Neuronal stem cell (in vitro differentiated cells): ENCODE measurements at regions not wholly inside any gene's neighbourhood (a gene's known extent, or its start where the extent isn't known, plus 50 kb on each side); places are given as distances from the start of the nearest gene placed in this dataset.
"Not testable (repeated sequence)": the region's sequence is repeated elsewhere in the genome, so short reads cannot be mapped to it uniquely, and the experiment has no call there.

Source experiments
- DNase-seq: peaks from one replicate; pipeline ENCODE4 v3.0.0-alpha.2; 2013; ENCODE audit warnings: low spot score
- H2AFZ ChIP-seq: one replicate; pipeline ENCODE4 v1.6.1; 2013; ENCODE audit warnings: mild to moderate bottlenecking, low read length, inconsistent platforms
- H2AK5ac ChIP-seq: 2 replicates; pipeline ENCODE4 v1.6.1; 2013; ENCODE audit warnings: low read depth, mild to moderate bottlenecking, inconsistent platforms, low read length, moderate library complexity, mixed read lengths
- H2BK120ac ChIP-seq: 2 replicates; pipeline ENCODE4 v1.6.1; 2013; ENCODE audit warnings: low read depth, mild to moderate bottlenecking, inconsistent platforms, low read length, moderate library complexity, mixed read lengths
- H2BK12ac ChIP-seq: one replicate; pipeline ENCODE4 v1.6.1; 2013; ENCODE audit warnings: low read length, inconsistent platforms
- H2BK15ac ChIP-seq: 2 replicates; pipeline ENCODE4 v1.6.1; 2013; ENCODE audit warnings: mild to moderate bottlenecking, low read length, inconsistent platforms, mixed read lengths
- H2BK5ac ChIP-seq: one replicate; pipeline ENCODE4 v1.6.1; 2013; ENCODE audit warnings: inconsistent platforms, mild to moderate bottlenecking, low read length, moderate library complexity
- H3K14ac ChIP-seq: one replicate; pipeline ENCODE4 v1.6.1; 2013; ENCODE audit warnings: low read length, inconsistent platforms
- H3K18ac ChIP-seq: 2 replicates; pipeline ENCODE4 v1.6.1; 2013; ENCODE audit warnings: low read length, inconsistent platforms
- H3K23ac ChIP-seq: 2 replicates; pipeline ENCODE4 v1.6.1; 2013; ENCODE audit warnings: low read depth, mild to moderate bottlenecking, mixed read lengths, low read length, inconsistent platforms; ENCODE audit not compliant: poor library complexity
- H3K27ac ChIP-seq: replicated peaks from 3 replicates; pipeline ENCODE4 v1.5.1; 2013; ENCODE audit warnings: low read length, inconsistent platforms
- H3K27me3 ChIP-seq, 3 experiments: 2 replicates each; pipeline ENCODE4 v1.6.1; 2013; ENCODE audit warnings: low read length in 3 of 3, mild to moderate bottlenecking in 2 of 3, inconsistent platforms in 1 of 3, low read depth in 1 of 3, mixed read lengths in 1 of 3, moderate library complexity in 1 of 3; ENCODE audit not compliant: control insufficient read depth in 3 of 3, insufficient read depth in 3 of 3
- H3K36me3 ChIP-seq, 2 donors: replicated peaks in 1 of 2; 2 replicates each; pipeline ENCODE4 v1.6.1; 2013; ENCODE audit warnings: low read length in 2 of 2; ENCODE audit not compliant: control insufficient read depth in 2 of 2, insufficient read depth in 2 of 2
- H3K4ac ChIP-seq: 2 replicates; pipeline ENCODE4 v1.6.1; 2013; ENCODE audit warnings: inconsistent platforms, mild to moderate bottlenecking, low read length, moderate library complexity
- H3K4me1 ChIP-seq, 2 donors: 1 replicate in 1 of 2; 2 replicates in 1 of 2; pipeline ENCODE4 v1.6.1; 2013; ENCODE audit warnings: low read length in 2 of 2, low read depth in 1 of 2; ENCODE audit not compliant: control insufficient read depth in 2 of 2, insufficient read depth in 1 of 2
- H3K4me2 ChIP-seq: one replicate; pipeline ENCODE4 v1.6.1; 2013; ENCODE audit warnings: mild to moderate bottlenecking, low read length, inconsistent platforms; ENCODE audit not compliant: insufficient read depth, poor library complexity, severe bottlenecking
- H3K4me3 ChIP-seq, 2 donors: 2 replicates each; pipeline ENCODE4 v1.5.1; 2013; ENCODE audit warnings: low read length in 2 of 2, mild to moderate bottlenecking in 2 of 2, inconsistent platforms in 1 of 2, moderate library complexity in 1 of 2
- H3K79me1 ChIP-seq: one replicate; pipeline ENCODE4 v1.6.1; 2013; ENCODE audit warnings: low read depth, mild to moderate bottlenecking, inconsistent platforms, low read length, moderate library complexity
- H3K9ac ChIP-seq: one replicate; pipeline ENCODE4 v1.6.1; 2013; ENCODE audit warnings: mild to moderate bottlenecking, low read depth, low read length, inconsistent platforms; ENCODE audit not compliant: poor library complexity
- H3K9me3 ChIP-seq, 2 donors: replicated peaks in 1 of 2; 2 replicates each; pipeline versions ENCODE3 to v1.6.1; 2013; ENCODE audit warnings: low read length in 2 of 2, mild to moderate bottlenecking in 2 of 2, inconsistent platforms in 1 of 2, low read depth in 1 of 2, mixed read lengths in 1 of 2, moderate library complexity in 1 of 2; ENCODE audit not compliant: control insufficient read depth in 2 of 2, insufficient read depth in 1 of 2
- H4K8ac ChIP-seq: one replicate; pipeline ENCODE4 v1.6.1; 2013; ENCODE audit warnings: low read depth, mild to moderate bottlenecking, inconsistent platforms, low read length, moderate library complexity
- H4K91ac ChIP-seq: one replicate; pipeline ENCODE4 v1.6.1; 2013; ENCODE audit warnings: low read length, low read depth, mild to moderate bottlenecking, inconsistent platforms; ENCODE audit not compliant: poor library complexity
- WGBS, 2 donors: extraction: QIAGEN DNeasy Blood & Tissue Kit; methylation state at CpG; one replicate each; pipeline ENCODE4 v1.1.7; 2013; ENCODE audit warnings: missing lambda C conversion rate in 2 of 2, mixed read lengths in 1 of 2; ENCODE audit not compliant: insufficient read length in 2 of 2, insufficient replicate concordance in 1 of 2; ENCODE audit errors: extremely low coverage in 2 of 2; 5-methylcytosine and 5-hydroxymethylcytosine counted together

DNA sequence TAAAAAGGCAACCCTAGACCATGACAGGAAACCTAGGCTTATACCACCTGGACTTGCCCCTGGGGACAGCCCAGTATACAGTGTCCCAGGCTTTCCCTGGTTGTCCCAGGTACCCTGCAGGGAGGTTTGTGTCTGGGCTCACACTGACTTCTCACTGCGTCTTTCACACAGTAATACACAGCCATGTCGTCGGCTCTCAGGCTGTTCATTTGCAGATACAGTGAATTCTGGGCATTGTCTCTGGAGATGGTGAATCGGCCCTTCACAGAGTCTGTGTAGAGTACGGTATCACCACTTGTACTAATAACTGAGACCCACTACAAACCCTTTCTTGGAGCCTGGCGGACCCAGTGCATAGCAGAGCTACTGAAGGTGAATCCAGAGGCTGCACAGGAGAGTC, 1116.6 kb downstream of the TMEM121 start:
- H3K4ac ChIP-seq, H3K14ac ChIP-seq, H3K27me3 ChIP-seq, H3K18ac ChIP-seq, H2AK5ac ChIP-seq, H3K27ac ChIP-seq, H3K23ac ChIP-seq, H3K4me1 ChIP-seq, H2BK120ac ChIP-seq, DNase-seq, H3K4me2 ChIP-seq, H3K9ac ChIP-seq, H4K91ac ChIP-seq, H3K9me3 ChIP-seq, H3K79me1 ChIP-seq, H2AFZ ChIP-seq, H3K4me3 ChIP-seq, H2BK5ac ChIP-seq, H2BK12ac ChIP-seq, H2BK15ac ChIP-seq, H3K36me3 ChIP-seq, H4K8ac ChIP-seq: not testable (repeated sequence)
- no CpG with 5 or more reads among the region's 6 CpGs for WGBS, 2 donors

DNA sequence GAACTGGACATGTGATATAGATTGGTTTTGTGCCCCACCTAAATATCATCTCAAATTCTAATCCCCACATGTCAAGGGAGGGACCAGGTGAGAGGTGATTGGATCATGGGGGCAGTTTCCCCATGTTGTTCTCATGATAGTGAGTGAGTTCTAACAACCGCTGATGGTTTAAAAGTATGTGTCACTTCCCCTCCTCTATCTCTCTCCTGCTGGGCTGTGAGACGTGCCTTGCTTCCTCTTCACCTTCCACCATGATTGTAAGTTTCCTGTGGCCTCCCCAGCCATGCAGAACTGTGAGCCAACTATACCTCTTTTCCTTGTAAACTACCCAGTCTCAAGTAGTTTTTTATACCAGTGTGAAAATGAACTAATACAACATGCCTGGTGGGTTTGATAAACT, 1122.5 kb downstream of the TMEM121 start:
- not testable (repeated sequence) for H3K4ac ChIP-seq, H2BK15ac ChIP-seq, H3K79me1 ChIP-seq, H3K14ac ChIP-seq, DNase-seq, H4K91ac ChIP-seq, H2BK12ac ChIP-seq, H4K8ac ChIP-seq, H2BK120ac ChIP-seq, H3K27me3 ChIP-seq, H3K36me3 ChIP-seq, H3K4me1 ChIP-seq, H3K4me3 ChIP-seq, H3K23ac ChIP-seq, H2AK5ac ChIP-seq, H3K4me2 ChIP-seq, H3K27ac ChIP-seq, H3K18ac ChIP-seq, H2AFZ ChIP-seq, H3K9ac ChIP-seq, H2BK5ac ChIP-seq
- WGBS, 2 donors = no CpG with 5 or more reads among the region's 2 CpGs
- H3K9me3 ChIP-seq = peaks cover 0 to 12% of the 10 kb centered on the region in 2 donors

GRCh38 chr14:106651016-106651415, 1124.6 kb downstream of the TMEM121 start:
- Histone ChIP-seq H2BK5ac (no peak overlapping the region), H2AFZ (no peak overlapping the region), H2BK15ac (no peak overlapping the region), H2BK120ac (no peak overlapping the region), H3K18ac (no peak overlapping the region), H4K8ac (no peak overlapping the region), H3K27ac (no peak overlapping the region), H2BK12ac (no peak overlapping the region), H3K14ac (no peak overlapping the region), H3K9me3 (peaks cover 0 to 14% of the 10 kb centered on the region in 2 donors), H3K4me3 (no peak overlapping the region), H3K9ac (no peak overlapping the region), H4K91ac (no peak overlapping the region), H3K27me3 (no peaks in the 10 kb centered on the region), H3K4me1 (no peaks in the 10 kb centered on the region), H3K4ac (no peak overlapping the region), H3K4me2 (no peak overlapping the region), H3K36me3 (no peaks in the 10 kb centered on the region), H3K79me1 (no peaks in the 10 kb centered on the region), H3K23ac (no peak overlapping the region), H2AK5ac (no peak overlapping the region)
- no peak for DNase-seq
- WGBS, 2 donors = no CpG with 5 or more reads among the region's 1 CpG

GRCh38 chr14:106652494-106652893, 1126.1 kb downstream of the TMEM121 start:
- H3K18ac ChIP-seq = no peak overlapping the region
- H4K91ac ChIP-seq = no peak overlapping the region
- no peaks in the 10 kb centered on the region for H3K79me1 ChIP-seq
- H3K23ac ChIP-seq = no peak overlapping the region
- no peaks in the 10 kb centered on the region for H3K27me3 ChIP-seq
- H3K4me1 ChIP-seq = no peaks in the 10 kb centered on the region
- no peaks in the 10 kb centered on the region for H3K36me3 ChIP-seq
- H2BK15ac ChIP-seq = no peak overlapping the region
- no peak overlapping the region for H3K9ac ChIP-seq
- H3K9me3 ChIP-seq = peaks cover 0 to 18% of the 10 kb centered on the region in 2 donors
- no peak overlapping the region for H3K4me3 ChIP-seq
- no peak overlapping the region for H4K8ac ChIP-seq
- no peak for DNase-seq
- H3K14ac ChIP-seq = no peak overlapping the region
- no peak overlapping the region for H2BK5ac ChIP-seq
- no peak overlapping the region for H2BK12ac ChIP-seq
- H3K27ac ChIP-seq = no peak overlapping the region
- no peak overlapping the region for H3K4ac ChIP-seq
- H2AK5ac ChIP-seq = no peak overlapping the region
- H3K4me2 ChIP-seq = no peak overlapping the region
- no peak overlapping the region for H2BK120ac ChIP-seq
- WGBS, 2 donors = no CpG with 5 or more reads among the region's 2 CpGs
- no peak overlapping the region for H2AFZ ChIP-seq
